Breast epithelium (tissue), 4 donors: ENCODE measurements at regions not wholly inside any gene's neighbourhood (a gene's known extent, or its start where the extent isn't known, plus 50 kb on each side); places are given as distances from the start of the nearest gene placed in this dataset.
"Not testable (repeated sequence)": the region's sequence is repeated elsewhere in the genome, so short reads cannot be mapped to it uniquely, and the experiment has no call there.

Experiments used
- DNase-seq, 2 donors: peaks; one replicate each; pipeline ENCODE4 v3.0.0-alpha.2; 2019; ENCODE audit warnings: low spot score in 2 of 2
- H3K27ac ChIP-seq, 2 donors: fragments of 200-600 bp; sonication (generic) in 1 of 2; one replicate each; pipeline ENCODE4 v1.5.1; 2016 to 2019; ENCODE audit warnings: mild to moderate bottlenecking in 1 of 2
- H3K27me3 ChIP-seq, 2 donors: fragments of 200-600 bp; sonication (generic) in 1 of 2; one replicate each; pipeline versions ENCODE4 v1.5.1 to v1.6.0; 2017 to 2019; ENCODE audit warnings: control low read depth in 1 of 2, mild to moderate bottlenecking in 1 of 2
- H3K36me3 ChIP-seq: fragments of 200-600 bp; one replicate; pipeline ENCODE4 v1.5.1; 2019
- H3K4me1 ChIP-seq, 2 donors: fragments of 200-600 bp; sonication (generic); one replicate each; pipeline ENCODE4 v1.5.1; 2016 to 2019; ENCODE audit warnings: control low read depth in 1 of 2
- H3K4me3 ChIP-seq, 3 donors: fragments of 200-600 bp; sonication (generic); 1 replicate in 2 of 3; 2 replicates in 1 of 3; pipeline ENCODE4 v1.5.1; 2016 to 2019; ENCODE audit warnings: mild to moderate bottlenecking in 3 of 3, moderate library complexity in 2 of 3
- H3K9me3 ChIP-seq, 2 donors: fragments of 200-600 bp; sonication (generic) in 1 of 2; one replicate each; pipeline ENCODE4 v1.5.1; 2016 to 2019; ENCODE audit warnings: control low read depth in 1 of 2
- CTCF ChIP-seq, 3 donors: fragments of 450-650 bp; IDR thresholded peaks; one replicate each; pipeline ENCODE4 v1.5.1; 2016 to 2017; ENCODE audit warnings: antibody characterized with exemption in 3 of 3, mild to moderate bottlenecking in 3 of 3, moderate library complexity in 3 of 3
- POLR2A ChIP-seq: fragments of 450-650 bp; IDR thresholded peaks from one replicate; pipeline ENCODE4 v1.6.1; 2016; ENCODE audit warnings: antibody characterized with exemption, mild to moderate bottlenecking, moderate library complexity
- POLR2AphosphoS5 ChIP-seq, 3 donors: sonication (generic); formaldehyde crosslinking; IDR thresholded peaks; one replicate each; pipeline ENCODE4 v1.6.1; 2017; ENCODE audit warnings: antibody characterized with exemption in 3 of 3
- intact Hi-C: fragments of 100-400 bp; cut with DNase I; formaldehyde crosslinking; loops from one replicate; pipeline ENCODE4 v1.15.1; 2023; ENCODE audit warnings: low total_unique reads

- H3K4me1 ChIP-seq: no peaks in the 10 kb centered on the region
- H3K9me3 ChIP-seq: no peaks in the 10 kb centered on the region
- no peak for TF ChIP-seq POLR2AphosphoS5 (IDR thresholded peaks at IDR 0.05)
- no peak for TF ChIP-seq CTCF (IDR thresholded peaks at IDR 0.05)
- no peak for TF ChIP-seq POLR2A
- no peaks in the 10 kb centered on the region for H3K36me3 ChIP-seq
- no peak for DNase-seq
- no peak overlapping the region for H3K4me3 ChIP-seq
- intact Hi-C loops: no loop called here
- no peak overlapping the region for H3K27ac ChIP-seq
- H3K27me3 ChIP-seq: no peaks in the 10 kb centered on the region
Measured at GRCh38 chr10:3654496-3654895, 130.5 kb downstream of the KLF6 start.

- H3K4me3 ChIP-seq: peak overlapping the region; percentile 5 to 60 (median 37)
- DNase-seq, intact Hi-C loops, H3K36me3 ChIP-seq, H3K27me3 ChIP-seq, H3K27ac ChIP-seq, H3K4me1 ChIP-seq, H3K9me3 ChIP-seq: not testable (repeated sequence)
Measured at GRCh38 chr10:3653303-3653702, 131.7 kb downstream of the KLF6 start.

- Histone ChIP-seq H3K27me3 (no peaks in the 10 kb centered on the region), H3K4me1 (no peaks in the 10 kb centered on the region), H3K4me3 (peak overlapping the region; percentile 5 to 60 (median 37)), H3K36me3 (no peaks in the 10 kb centered on the region), H3K27ac (no peak overlapping the region), H3K9me3 (no peaks in the 10 kb centered on the region)
- no peak for TF ChIP-seq POLR2AphosphoS5 (IDR thresholded peaks at IDR 0.05)
- TF ChIP-seq CTCF (IDR thresholded peaks at IDR 0.05): no peak
- TF ChIP-seq POLR2A: no peak
- intact Hi-C loops: no loop called here
- peak in 1 of 2 donors; percentile 17 for DNase-seq
Measured at GRCh38 chr10:3652886-3653285, 132.1 kb downstream of the KLF6 start.

GRCh38 chr10:3651969-3652653, 132.9 kb downstream of the KLF6 start:
- DNase-seq: no peak
- Histone ChIP-seq H3K4me1 (no peaks in the 10 kb centered on the region), H3K4me3 (no peak overlapping the region), H3K27ac (no peak overlapping the region), H3K9me3 (no peaks in the 10 kb centered on the region), H3K27me3 (no peaks in the 10 kb centered on the region), H3K36me3 (no peaks in the 10 kb centered on the region)
- intact Hi-C loops: no loop called here
- TF ChIP-seq CTCF (IDR thresholded peaks at IDR 0.05) (no peak), POLR2A (no peak), POLR2AphosphoS5 (IDR thresholded peaks at IDR 0.05) (no peak)

GRCh38 chr10:3648576-3648975, 136.4 kb downstream of the KLF6 start:
- H3K9me3 ChIP-seq: no peaks in the 10 kb centered on the region
- H3K27ac ChIP-seq: no peak overlapping the region
- no peak overlapping the region for H3K4me3 ChIP-seq
- intact Hi-C loops: no loop called here
- DNase-seq: no peak
- H3K4me1 ChIP-seq: no peaks in the 10 kb centered on the region
- no peaks in the 10 kb centered on the region for H3K27me3 ChIP-seq
- H3K36me3 ChIP-seq: no peaks in the 10 kb centered on the region
- no peak for TF ChIP-seq POLR2AphosphoS5 (IDR thresholded peaks at IDR 0.05)
- no peak for TF ChIP-seq POLR2A
- no peak for TF ChIP-seq CTCF (IDR thresholded peaks at IDR 0.05)

- Histone ChIP-seq H3K4me1 (no peaks in the 10 kb centered on the region), H3K27ac (no peak overlapping the region), H3K9me3 (no peaks in the 10 kb centered on the region), H3K4me3 (no peak overlapping the region), H3K36me3 (no peaks in the 10 kb centered on the region), H3K27me3 (no peaks in the 10 kb centered on the region)
- DNase-seq: no peak
- TF ChIP-seq CTCF (IDR thresholded peaks at IDR 0.05) (no peak), POLR2AphosphoS5 (IDR thresholded peaks at IDR 0.05) (no peak), POLR2A (no peak)
- intact Hi-C loops: no loop called here
Measured at GRCh38 chr10:3648170-3648569, 136.8 kb downstream of the KLF6 start.
